PFSK-1 (cell line): ENCODE measurements at regions not wholly inside any gene's neighbourhood (a gene's known extent, or its start where the extent isn't known, plus 50 kb on each side); places are given as distances from the start of the nearest gene placed in this dataset.

ENCODE experiments used
- FOXP2 ChIP-seq: optimal IDR thresholded peaks from 2 replicates; pipeline ENCODE3; 2011; ENCODE audit warnings: borderline replicate concordance, control low read depth, inconsistent platforms; ENCODE audit not compliant: insufficient read depth; ENCODE audit errors: extremely low read length, extremely low read depth
- POLR2AphosphoS5 ChIP-seq: IDR thresholded peaks from 2 replicates; pipeline ENCODE4 v1.6.1; 2012; ENCODE audit warnings: low read depth, mild to moderate bottlenecking, control low read depth, low read length, moderate library complexity
- SIN3A ChIP-seq: IDR thresholded peaks from 2 replicates; pipeline ENCODE4 v1.6.1; 2012; ENCODE audit warnings: mild to moderate bottlenecking, low read length, moderate library complexity, borderline replicate concordance; ENCODE audit not compliant: insufficient read depth
- TAF1 ChIP-seq: IDR thresholded peaks from 2 replicates; pipeline ENCODE4 v1.6.1; 2012; ENCODE audit warnings: low read length, control low read depth, borderline replicate concordance; ENCODE audit not compliant: insufficient read depth
- TF ChIP-seq, protein P1 (sequence below), 2 experiments: IDR thresholded peaks; 2 replicates each; pipeline versions ENCODE4 v1.6.1 to v1.8.0; 2011 to 2012; ENCODE audit warnings: low read depth in 2 of 2, low read length in 2 of 2, control low read depth in 1 of 2, inconsistent platforms in 1 of 2, mild to moderate bottlenecking in 1 of 2, moderate library complexity in 1 of 2; ENCODE audit not compliant: insufficient read depth in 1 of 2

DNA sequence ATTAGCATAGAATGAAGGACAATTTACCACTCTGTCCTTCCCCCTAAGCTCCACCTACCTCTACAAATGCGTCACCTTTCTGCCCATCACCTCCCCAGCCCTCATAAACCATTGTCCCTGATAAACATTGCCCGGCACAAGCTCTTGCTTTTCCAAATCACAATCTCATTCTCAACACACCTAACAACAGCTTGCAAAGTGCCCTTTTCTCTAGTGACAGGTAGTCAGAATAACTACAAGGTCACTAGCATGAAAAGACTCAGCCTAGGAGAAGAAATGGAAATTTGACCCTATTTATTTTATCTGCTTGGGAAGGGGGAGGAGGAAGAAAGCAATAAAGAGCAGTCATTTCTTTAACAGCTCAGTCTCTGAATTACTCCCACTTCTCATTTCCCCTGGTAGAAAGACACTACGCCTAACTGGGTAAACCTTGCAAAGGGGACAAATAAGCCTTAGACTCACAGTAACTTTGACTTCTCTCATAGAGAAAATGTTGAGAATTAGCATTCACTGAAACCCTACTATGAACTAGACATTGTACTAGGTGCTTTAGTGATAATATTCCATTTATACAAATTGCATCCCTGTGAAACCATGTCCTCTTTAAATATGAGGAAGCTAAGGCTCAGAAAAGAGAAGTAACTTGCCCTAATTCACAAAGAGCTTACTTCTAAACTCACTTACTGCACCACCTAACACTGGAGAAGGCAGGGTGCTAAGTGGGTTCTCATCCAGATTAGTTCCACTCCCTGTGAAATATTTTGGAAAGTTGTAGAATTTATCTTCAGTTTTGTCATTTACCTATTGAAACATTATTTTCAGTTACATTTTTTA, 116.2 kb upstream of the FNDC3A start:
- TF ChIP-seq, protein P1, sequence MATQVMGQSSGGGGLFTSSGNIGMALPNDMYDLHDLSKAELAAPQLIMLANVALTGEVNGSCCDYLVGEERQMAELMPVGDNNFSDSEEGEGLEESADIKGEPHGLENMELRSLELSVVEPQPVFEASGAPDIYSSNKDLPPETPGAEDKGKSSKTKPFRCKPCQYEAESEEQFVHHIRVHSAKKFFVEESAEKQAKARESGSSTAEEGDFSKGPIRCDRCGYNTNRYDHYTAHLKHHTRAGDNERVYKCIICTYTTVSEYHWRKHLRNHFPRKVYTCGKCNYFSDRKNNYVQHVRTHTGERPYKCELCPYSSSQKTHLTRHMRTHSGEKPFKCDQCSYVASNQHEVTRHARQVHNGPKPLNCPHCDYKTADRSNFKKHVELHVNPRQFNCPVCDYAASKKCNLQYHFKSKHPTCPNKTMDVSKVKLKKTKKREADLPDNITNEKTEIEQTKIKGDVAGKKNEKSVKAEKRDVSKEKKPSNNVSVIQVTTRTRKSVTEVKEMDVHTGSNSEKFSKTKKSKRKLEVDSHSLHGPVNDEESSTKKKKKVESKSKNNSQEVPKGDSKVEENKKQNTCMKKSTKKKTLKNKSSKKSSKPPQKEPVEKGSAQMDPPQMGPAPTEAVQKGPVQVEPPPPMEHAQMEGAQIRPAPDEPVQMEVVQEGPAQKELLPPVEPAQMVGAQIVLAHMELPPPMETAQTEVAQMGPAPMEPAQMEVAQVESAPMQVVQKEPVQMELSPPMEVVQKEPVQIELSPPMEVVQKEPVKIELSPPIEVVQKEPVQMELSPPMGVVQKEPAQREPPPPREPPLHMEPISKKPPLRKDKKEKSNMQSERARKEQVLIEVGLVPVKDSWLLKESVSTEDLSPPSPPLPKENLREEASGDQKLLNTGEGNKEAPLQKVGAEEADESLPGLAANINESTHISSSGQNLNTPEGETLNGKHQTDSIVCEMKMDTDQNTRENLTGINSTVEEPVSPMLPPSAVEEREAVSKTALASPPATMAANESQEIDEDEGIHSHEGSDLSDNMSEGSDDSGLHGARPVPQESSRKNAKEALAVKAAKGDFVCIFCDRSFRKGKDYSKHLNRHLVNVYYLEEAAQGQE (IDR thresholded peaks at IDR 0.05; ENCODE audit: insufficient read depth in 1 of 2, low read depth in 2 of 2, low read length in 2 of 2) = no peak
- TF ChIP-seq SIN3A = no peak
- no peak for TF ChIP-seq TAF1
- TF ChIP-seq POLR2AphosphoS5 = no peak
- TF ChIP-seq FOXP2 = no peak
